HG03103 (cell line): ENCODE measurements at regions not wholly inside any gene's neighbourhood (a gene's known extent, or its start where the extent isn't known, plus 50 kb on each side); places are given as distances from the start of the nearest gene placed in this dataset.

ENCODE experiments used
- ATAC-seq: cut with Tn5 transposase; IDR thresholded peaks from one replicate; pipeline ENCODE4 v1.9.1; 2021; ENCODE audit warnings: low read depth; ENCODE audit not compliant: unreplicated experiment

- ATAC-seq, result no peak
Measured at GRCh38 chr5:103849934-103850333, 287.3 kb upstream of the NUDT12 start.

- no peak for ATAC-seq
Measured at GRCh38 chr5:103847060-103847459, 284.5 kb upstream of the NUDT12 start.

- no peak for ATAC-seq
Measured at GRCh38 chr5:103842936-103843335, 280.3 kb upstream of the NUDT12 start.

- ATAC-seq, result no peak
Measured at GRCh38 chr5:103840600-103840999, 278.0 kb upstream of the NUDT12 start.

GRCh38 chr5:103834216-103834615 is 271.6 kb upstream of the NUDT12 start:
- no peak for ATAC-seq

GRCh38 chr5:103829585-103829984 is 267.0 kb upstream of the NUDT12 start:
- no peak for ATAC-seq

GRCh38 chr5:103827976-103828375 is 265.4 kb upstream of the NUDT12 start:
- no peak for ATAC-seq

GRCh38 chr5:103821361-103821760 is 258.8 kb upstream of the NUDT12 start:
- no peak for ATAC-seq

GRCh38 chr5:103808464-103809106 is 246.0 kb upstream of the NUDT12 start:
- no peak for ATAC-seq

- no peak for ATAC-seq
Measured at GRCh38 chr5:103804711-103805110, 242.1 kb upstream of the NUDT12 start.

- no peak for ATAC-seq
Measured at GRCh38 chr5:103801681-103802080, 239.1 kb upstream of the NUDT12 start.

GRCh38 chr5:103800741-103801495 is 238.3 kb upstream of the NUDT12 start:
- ATAC-seq, result no peak

GRCh38 chr5:103793595-103794182 is 231.1 kb upstream of the NUDT12 start:
- ATAC-seq, result no peak

- ATAC-seq, result no peak
Measured at GRCh38 chr5:103785569-103785968, 223.0 kb upstream of the NUDT12 start.

- no peak for ATAC-seq
Measured at GRCh38 chr5:103783669-103784068, 221.1 kb upstream of the NUDT12 start.

- no peak for ATAC-seq
Measured at GRCh38 chr5:103780794-103781193, 218.2 kb upstream of the NUDT12 start.

GRCh38 chr5:103774721-103775120 is 212.1 kb upstream of the NUDT12 start:
- no peak for ATAC-seq

- ATAC-seq, result no peak
Measured at GRCh38 chr5:103772248-103772647, 209.7 kb upstream of the NUDT12 start.

- ATAC-seq, result no peak
Measured at GRCh38 chr5:103764403-103764802, 201.8 kb upstream of the NUDT12 start.

GRCh38 chr5:103758996-103759395 is 196.4 kb upstream of the NUDT12 start:
- no peak for ATAC-seq

- no peak for ATAC-seq
Measured at GRCh38 chr5:103755974-103756373, 193.4 kb upstream of the NUDT12 start.
